H9 (cell line): ENCODE measurements at regions not wholly inside any gene's neighbourhood (a gene's known extent, or its start where the extent isn't known, plus 50 kb on each side); places are given as distances from the start of the nearest gene placed in this dataset.

Source experiments
- DNase-seq: peaks from one replicate; pipeline ENCODE4 v3.0.0-alpha.2; 2017
- H2AFZ ChIP-seq: one replicate; pipeline ENCODE4 v1.6.1; 2013; ENCODE audit warnings: mild to moderate bottlenecking, low read length, control low read depth, moderate library complexity
- H2AK5ac ChIP-seq: 2 replicates; pipeline ENCODE4 v1.6.1; 2013; ENCODE audit warnings: low read length, control low read depth, mixed read lengths; ENCODE audit not compliant: insufficient read length
- H2BK120ac ChIP-seq: one replicate; pipeline ENCODE4 v1.6.1; 2013; ENCODE audit warnings: low read depth, mild to moderate bottlenecking, low read length, control low read depth, inconsistent platforms; ENCODE audit not compliant: poor library complexity, severe bottlenecking
- H2BK12ac ChIP-seq: 2 replicates; pipeline ENCODE4 v1.6.1; 2013; ENCODE audit warnings: low read length, control low read depth, mixed read lengths, low read depth; ENCODE audit not compliant: insufficient read length
- H2BK15ac ChIP-seq: 2 replicates; pipeline ENCODE4 v1.6.1; 2013; ENCODE audit warnings: low read depth, low read length, control low read depth
- H2BK20ac ChIP-seq: one replicate; pipeline ENCODE4 v1.6.1; 2013; ENCODE audit warnings: low read depth, mild to moderate bottlenecking, low read length, control low read depth, inconsistent platforms; ENCODE audit not compliant: poor library complexity, severe bottlenecking
- H2BK5ac ChIP-seq: 2 replicates; pipeline ENCODE4 v1.6.1; 2013; ENCODE audit warnings: low read length, control low read depth, mixed read lengths; ENCODE audit not compliant: insufficient read length
- H3K14ac ChIP-seq: 2 replicates; pipeline ENCODE4 v1.6.1; 2013; ENCODE audit warnings: low read length, control low read depth; ENCODE audit not compliant: insufficient read depth
- H3K18ac ChIP-seq: 2 replicates; pipeline ENCODE4 v1.6.1; 2013; ENCODE audit warnings: low read depth, mild to moderate bottlenecking, mixed read lengths, low read length, control low read depth; ENCODE audit not compliant: insufficient read length
- H3K23ac ChIP-seq: 2 replicates; pipeline ENCODE4 v1.6.1; 2013; ENCODE audit warnings: low read length, control low read depth, mixed read lengths, low read depth; ENCODE audit not compliant: insufficient read length
- H3K23me2 ChIP-seq: 2 replicates; pipeline ENCODE4 v1.6.1; 2013; ENCODE audit warnings: low read depth, mild to moderate bottlenecking, mixed read lengths, low read length, control low read depth; ENCODE audit not compliant: insufficient read length, poor library complexity, severe bottlenecking
- H3K27ac ChIP-seq: 2 replicates; pipeline ENCODE4 v1.5.1; 2013; ENCODE audit warnings: low read length, control low read depth, mixed read lengths, low read depth; ENCODE audit not compliant: insufficient read length
- H3K27me3 ChIP-seq: 2 replicates; pipeline ENCODE4 v1.6.1; 2013; ENCODE audit warnings: low read length, control low read depth, inconsistent platforms; ENCODE audit not compliant: insufficient read depth
- H3K4ac ChIP-seq: 2 replicates; pipeline ENCODE4 v1.6.1; 2013; ENCODE audit warnings: low read depth, mild to moderate bottlenecking, control low read depth, inconsistent platforms, low read length, moderate library complexity
- H3K4me1 ChIP-seq: 2 replicates; pipeline ENCODE4 v1.6.1; 2013; ENCODE audit warnings: low read length, control low read depth, inconsistent platforms; ENCODE audit not compliant: insufficient read depth
- H3K4me2 ChIP-seq: 2 replicates; pipeline ENCODE4 v1.6.1; 2013; ENCODE audit warnings: low read length, control low read depth, mixed read lengths; ENCODE audit not compliant: insufficient read length, insufficient read depth
- H3K56ac ChIP-seq: 2 replicates; pipeline ENCODE4 v1.6.1; 2013; ENCODE audit warnings: low read depth, mild to moderate bottlenecking, mixed read lengths, low read length, control low read depth; ENCODE audit not compliant: insufficient read length
- H3K79me1 ChIP-seq: 2 replicates; pipeline ENCODE4 v1.6.1; 2013; ENCODE audit warnings: low read depth, mild to moderate bottlenecking, moderate library complexity, low read length, control low read depth, inconsistent platforms; ENCODE audit not compliant: insufficient read depth, poor library complexity, severe bottlenecking
- H3K79me2 ChIP-seq: 2 replicates; pipeline ENCODE4 v1.6.1; 2013; ENCODE audit warnings: low read length, control low read depth, inconsistent platforms; ENCODE audit not compliant: insufficient read depth
- H3K9ac ChIP-seq: 2 replicates; pipeline ENCODE4 v1.6.1; 2013; ENCODE audit warnings: low read length, control low read depth, mixed read lengths; ENCODE audit not compliant: insufficient read length; ENCODE audit errors: extremely low read depth
- H3K9me3 ChIP-seq: one replicate; pipeline ENCODE4 v1.6.1; 2013; ENCODE audit warnings: low read depth, low read length, inconsistent platforms; ENCODE audit not compliant: control insufficient read depth
- H3T11ph ChIP-seq: one replicate; pipeline ENCODE4 v1.6.1; 2013; ENCODE audit warnings: mild to moderate bottlenecking, low read length, control low read depth, inconsistent platforms
- H4K20me1 ChIP-seq: one replicate; pipeline ENCODE4 v1.6.1; 2013; ENCODE audit not compliant: control insufficient read depth, insufficient read length, insufficient read depth
- H4K5ac ChIP-seq: 2 replicates; pipeline ENCODE4 v1.6.1; 2013; ENCODE audit warnings: low read depth, mild to moderate bottlenecking, mixed read lengths, low read length, control low read depth; ENCODE audit not compliant: insufficient read length
- H4K8ac ChIP-seq: replicated peaks from 2 replicates; pipeline ENCODE4 v1.6.1; 2013; ENCODE audit warnings: low read length, control low read depth, mixed read lengths, low read depth; ENCODE audit not compliant: insufficient read length
- H4K91ac ChIP-seq: 2 replicates; pipeline ENCODE4 v1.6.1; 2013; ENCODE audit warnings: low read depth, mild to moderate bottlenecking, moderate library complexity, mixed read lengths, low read length, control low read depth; ENCODE audit not compliant: insufficient read length
- H3K27ac Mint-ChIP-seq, 3 experiments: 2 replicates in 2 of 3; 3 replicates in 1 of 3; pipeline ENCODE4 v1.8.0; 2020 to 2021; ENCODE audit warnings: mixed read lengths in 3 of 3, mild to moderate bottlenecking in 1 of 3, moderate library complexity in 1 of 3
- H3K27me3 Mint-ChIP-seq: 2 replicates; pipeline ENCODE4 v1.8.0; 2021; ENCODE audit warnings: low read depth, mild to moderate bottlenecking, moderate library complexity, mixed read lengths
- H3K36me3 Mint-ChIP-seq, 3 experiments: 2 replicates in 2 of 3; 3 replicates in 1 of 3; pipeline ENCODE4 v1.8.0; 2020 to 2021; ENCODE audit warnings: low read depth in 3 of 3, mixed read lengths in 3 of 3; ENCODE audit not compliant: insufficient read depth in 1 of 3
- H3K4me1 Mint-ChIP-seq, 2 experiments: 2 replicates each; pipeline ENCODE4 v1.8.0; 2020; ENCODE audit warnings: mixed read lengths in 2 of 2
- H3K4me3 Mint-ChIP-seq, 2 experiments: 2 replicates in 1 of 2; 3 replicates in 1 of 2; pipeline ENCODE4 v1.8.0; 2020 to 2021; ENCODE audit warnings: mild to moderate bottlenecking in 2 of 2, mixed read lengths in 2 of 2, moderate library complexity in 1 of 2
- H3K9me3 Mint-ChIP-seq, 2 experiments: 2 replicates in 1 of 2; 3 replicates in 1 of 2; pipeline ENCODE4 v1.8.0; 2020; ENCODE audit warnings: mild to moderate bottlenecking in 2 of 2, mixed read lengths in 2 of 2, moderate library complexity in 1 of 2
- WGBS: extraction: QIAGEN DNeasy Blood & Tissue Kit; methylation state at CpG from one replicate; pipeline ENCODE4 v1.1.7; 2013; ENCODE audit warnings: missing lambda C conversion rate, low lambda C conversion rate, mixed read lengths; ENCODE audit not compliant: insufficient read length; ENCODE audit errors: extremely low coverage; 5-methylcytosine and 5-hydroxymethylcytosine counted together
- TF ChIP-seq, protein P1 (sequence below): fragments of 200-600 bp; sonication (generic); conservative IDR thresholded peaks from 3 replicates; pipeline ENCODE4 v1.8.0; 2021; ENCODE audit warnings: antibody characterized with exemption, mild to moderate bottlenecking

DNA sequence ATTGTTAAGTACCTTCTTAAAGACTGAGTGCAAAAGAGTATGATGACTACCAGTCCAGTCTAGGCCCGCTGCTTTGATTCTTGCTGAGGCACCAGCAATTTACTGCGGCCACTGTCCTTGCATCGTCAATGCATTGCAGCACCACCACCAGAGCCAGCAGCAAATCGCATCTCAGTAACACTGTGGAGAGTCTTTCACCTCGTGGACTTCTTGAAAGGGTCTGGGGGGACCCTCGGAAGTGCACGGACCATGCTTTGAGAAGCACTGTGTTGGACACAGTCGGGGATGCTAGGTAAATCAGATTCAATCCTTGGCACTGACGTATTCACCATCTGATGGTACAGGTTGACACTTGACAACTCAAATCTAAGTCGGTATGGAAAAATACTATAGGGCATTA, 493.6 kb downstream of the RPS24 start:
- Histone ChIP-seq H3K9ac (no peak overlapping the region), H3K14ac (no peak overlapping the region), H3K18ac (no peak overlapping the region), H3K9me3 (no peaks in the 10 kb centered on the region), H4K8ac (no peak overlapping the region), H3K23ac (no peak overlapping the region), H3K4me1 (no peaks in the 10 kb centered on the region; the same call in 1 of the 2 replicates), H2BK12ac (no peak overlapping the region), H3K79me2 (no peaks in the 10 kb centered on the region), H2AK5ac (no peak overlapping the region), H3T11ph (no peak overlapping the region), H3K56ac (no peak overlapping the region), H3K27ac (no peak overlapping the region), H2BK15ac (no peak overlapping the region), H2BK5ac (no peak overlapping the region), H4K91ac (no peak overlapping the region), H3K4me2 (no peak overlapping the region), H3K27me3 (no peaks in the 10 kb centered on the region), H2BK120ac (no peak overlapping the region), H2AFZ (no peak overlapping the region), H3K79me1 (no peaks in the 10 kb centered on the region), H3K23me2 (no peaks in the 10 kb centered on the region), H4K5ac (no peak overlapping the region), H3K4ac (no peak overlapping the region), H2BK20ac (no peak overlapping the region), H4K20me1 (no peaks in the 10 kb centered on the region)
- no peak for DNase-seq
- WGBS: no CpG with 5 or more reads among the region's 10 CpGs
- TF ChIP-seq, protein P1, sequence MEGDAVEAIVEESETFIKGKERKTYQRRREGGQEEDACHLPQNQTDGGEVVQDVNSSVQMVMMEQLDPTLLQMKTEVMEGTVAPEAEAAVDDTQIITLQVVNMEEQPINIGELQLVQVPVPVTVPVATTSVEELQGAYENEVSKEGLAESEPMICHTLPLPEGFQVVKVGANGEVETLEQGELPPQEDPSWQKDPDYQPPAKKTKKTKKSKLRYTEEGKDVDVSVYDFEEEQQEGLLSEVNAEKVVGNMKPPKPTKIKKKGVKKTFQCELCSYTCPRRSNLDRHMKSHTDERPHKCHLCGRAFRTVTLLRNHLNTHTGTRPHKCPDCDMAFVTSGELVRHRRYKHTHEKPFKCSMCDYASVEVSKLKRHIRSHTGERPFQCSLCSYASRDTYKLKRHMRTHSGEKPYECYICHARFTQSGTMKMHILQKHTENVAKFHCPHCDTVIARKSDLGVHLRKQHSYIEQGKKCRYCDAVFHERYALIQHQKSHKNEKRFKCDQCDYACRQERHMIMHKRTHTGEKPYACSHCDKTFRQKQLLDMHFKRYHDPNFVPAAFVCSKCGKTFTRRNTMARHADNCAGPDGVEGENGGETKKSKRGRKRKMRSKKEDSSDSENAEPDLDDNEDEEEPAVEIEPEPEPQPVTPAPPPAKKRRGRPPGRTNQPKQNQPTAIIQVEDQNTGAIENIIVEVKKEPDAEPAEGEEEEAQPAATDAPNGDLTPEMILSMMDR: no peak
- Mint-ChIP-seq H3K4me3 (no peak overlapping the region), H3K4me1 (peaks cover 5 to 11% of the 10 kb centered on the region in 2 experiments), H3K36me3 (peaks cover 0 to 8% (median 0%) of the 10 kb centered on the region in 3 experiments; a peak in 2 of 7 replicates), H3K27me3 (peaks cover 4% of the 10 kb centered on the region; the same call in 1 of the 2 replicates), H3K9me3 (peaks cover 6 to 8% of the 10 kb centered on the region in 2 experiments; a peak in 3 of 5 replicates), H3K27ac (no peak overlapping the region)
